GM21515 (cell line): ENCODE measurements at regions not wholly inside any gene's neighbourhood (a gene's known extent, or its start where the extent isn't known, plus 50 kb on each side); places are given as distances from the start of the nearest gene placed in this dataset.

Source experiments
- ATAC-seq: cut with Tn5 transposase; IDR thresholded peaks from one replicate; pipeline ENCODE4 v1.9.1; 2021; ENCODE audit not compliant: unreplicated experiment

GRCh38 chr14:44720707-44721106 lies 213.6 kb upstream of the FSCB start:
- ATAC-seq: no peak

GRCh38 chr14:44712024-44712815 lies 205.1 kb upstream of the FSCB start:
- ATAC-seq: no peak

DNA sequence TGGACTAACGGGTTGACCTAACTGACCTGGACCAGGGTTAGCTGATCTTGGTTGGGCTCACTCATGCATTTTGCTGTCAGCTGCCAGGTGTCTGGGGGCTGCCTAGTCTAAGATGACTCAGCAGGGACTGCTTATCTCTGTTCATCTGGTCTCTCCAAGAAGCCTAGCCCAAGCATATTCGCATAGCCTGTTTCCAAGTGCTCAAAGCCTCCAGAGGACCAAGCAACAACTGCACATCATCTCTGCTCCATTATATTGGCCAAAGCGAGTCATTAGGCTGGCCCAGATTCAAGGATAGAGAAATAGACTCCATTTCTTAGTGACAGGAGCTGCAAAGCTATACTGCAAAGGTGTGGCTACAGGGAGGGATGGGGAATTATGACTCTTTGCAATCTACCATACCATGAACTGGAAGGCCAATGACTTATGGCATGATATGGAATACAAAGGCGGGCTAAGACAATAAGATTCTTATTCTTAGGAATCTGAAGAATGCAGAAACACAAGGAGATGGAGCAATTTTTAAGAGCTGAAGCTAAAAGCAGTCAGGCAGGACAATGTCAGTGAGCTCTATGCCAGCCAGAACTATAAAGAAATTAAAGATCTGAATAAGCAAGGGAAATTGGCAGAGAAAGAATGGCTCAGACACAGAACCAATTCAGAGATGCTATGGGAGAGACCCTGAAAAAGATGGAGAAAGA lies 194.6 kb upstream of the FSCB start:
- ATAC-seq: no peak

DNA sequence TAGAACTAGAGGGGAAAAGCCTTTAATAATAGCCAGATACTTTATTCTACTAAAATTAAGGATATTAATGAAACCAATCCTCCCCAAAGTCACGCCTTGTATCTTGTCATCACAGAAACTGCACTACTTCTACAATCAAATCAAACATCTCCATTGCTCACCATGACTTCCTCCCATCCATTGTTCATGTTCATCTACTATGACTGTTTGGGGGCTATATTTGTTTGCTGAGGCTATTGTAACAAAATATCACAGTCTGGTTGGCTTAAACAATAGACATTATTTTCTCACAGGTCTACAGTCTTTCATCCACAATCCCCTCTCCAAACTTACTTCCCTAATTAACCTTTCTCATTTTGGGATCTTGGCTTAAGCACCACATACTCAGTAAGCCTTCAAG lies 193.6 kb upstream of the FSCB start:
- no peak for ATAC-seq

DNA sequence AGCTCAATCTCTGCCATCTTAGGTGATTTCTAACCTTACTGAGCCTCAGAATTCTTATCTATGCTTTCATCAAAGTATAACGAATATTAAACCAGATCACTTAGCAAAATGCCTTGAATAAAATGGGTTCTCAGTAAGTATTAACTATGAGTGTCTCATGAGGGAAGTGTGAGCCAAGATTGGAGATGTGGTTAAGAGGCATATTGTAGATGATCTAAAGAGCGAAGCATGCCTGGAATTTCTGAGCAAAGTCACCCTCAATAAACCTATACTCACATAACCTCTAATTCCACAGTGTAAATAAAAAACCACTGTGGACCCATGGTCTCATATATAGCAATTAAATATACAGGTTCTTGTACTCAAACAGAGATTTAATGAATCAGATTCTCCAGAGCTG lies 193.1 kb upstream of the FSCB start:
- ATAC-seq: no peak

GRCh38 chr14:44699391-44699790 lies 192.3 kb upstream of the FSCB start:
- no peak for ATAC-seq

DNA sequence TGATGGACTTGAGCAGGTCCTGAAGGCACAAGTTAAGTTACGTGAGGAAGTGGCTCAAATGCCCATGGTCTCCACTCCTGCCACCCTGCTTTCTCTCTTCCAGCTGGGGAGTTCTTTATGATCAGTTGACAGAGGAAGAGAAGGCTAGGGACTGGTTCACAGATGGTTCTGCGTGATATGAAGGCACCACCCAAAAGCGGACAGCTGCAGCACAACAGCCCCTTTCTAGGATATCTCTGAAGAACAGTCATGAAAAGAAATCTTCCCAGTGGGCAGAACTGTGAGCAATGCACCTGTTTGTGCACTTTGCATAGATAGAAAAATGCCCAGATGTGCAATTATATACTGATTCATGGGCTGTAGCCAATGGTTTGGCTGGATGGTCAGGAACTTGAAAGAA lies 162.4 kb upstream of the FSCB start:
- ATAC-seq: no peak

GRCh38 chr14:44663136-44663535 lies 156.1 kb upstream of the FSCB start:
- no peak for ATAC-seq

GRCh38 chr14:44662250-44662891 lies 155.3 kb upstream of the FSCB start:
- ATAC-seq: no peak

DNA sequence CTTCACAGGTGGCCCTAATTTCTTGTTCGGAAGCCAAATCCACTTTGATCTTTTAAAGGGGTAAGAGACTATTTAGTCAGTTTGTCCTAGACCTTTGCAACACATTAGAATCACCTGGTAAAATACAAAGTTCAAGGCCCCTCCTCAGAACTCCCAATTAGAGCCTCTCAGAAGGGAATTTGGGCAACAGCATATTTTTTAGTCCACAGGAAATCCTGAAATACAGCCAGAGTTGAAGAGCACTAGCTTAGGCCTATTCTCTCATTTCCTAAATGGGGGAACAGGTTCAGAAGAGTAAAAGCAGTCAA lies 151.3 kb upstream of the FSCB start:
- no peak for ATAC-seq

DNA sequence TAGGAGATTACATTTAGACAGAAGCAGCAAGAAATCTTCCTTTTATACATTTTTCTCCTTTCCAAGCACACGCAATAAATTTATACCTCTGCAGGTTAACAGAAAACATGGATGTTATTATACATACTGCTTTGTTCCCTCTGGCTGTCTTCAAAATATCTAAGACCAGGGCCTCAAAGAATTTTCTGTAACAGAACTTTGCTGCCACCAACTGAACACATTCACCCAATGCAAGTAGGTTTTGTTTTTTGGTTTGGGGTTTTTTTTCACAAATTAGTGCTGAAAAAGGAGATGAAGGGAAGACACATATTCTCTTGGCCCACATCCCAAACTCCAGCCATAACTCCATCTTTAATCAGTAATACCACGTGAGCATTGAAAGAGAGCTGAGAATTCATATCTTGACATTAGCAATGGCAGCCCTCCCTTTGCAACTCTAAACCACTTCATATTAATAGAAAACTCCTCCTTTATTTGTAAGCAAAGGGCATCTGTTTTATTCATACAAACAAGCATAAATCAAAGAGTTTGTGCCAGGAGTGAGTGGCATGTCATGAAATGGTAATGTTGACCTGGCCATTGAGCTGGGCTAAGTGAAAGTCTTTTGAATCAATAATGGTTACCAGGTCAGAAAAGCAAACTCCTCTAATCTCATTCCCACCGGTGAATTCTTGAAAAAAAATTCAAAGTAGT lies 150.8 kb upstream of the FSCB start:
- ATAC-seq: no peak

- ATAC-seq: no peak
Observed at GRCh38 chr14:44657203-44657602, 150.1 kb upstream of the FSCB start.

- no peak for ATAC-seq
Observed at GRCh38 chr14:44654591-44654990, 147.5 kb upstream of the FSCB start.

DNA sequence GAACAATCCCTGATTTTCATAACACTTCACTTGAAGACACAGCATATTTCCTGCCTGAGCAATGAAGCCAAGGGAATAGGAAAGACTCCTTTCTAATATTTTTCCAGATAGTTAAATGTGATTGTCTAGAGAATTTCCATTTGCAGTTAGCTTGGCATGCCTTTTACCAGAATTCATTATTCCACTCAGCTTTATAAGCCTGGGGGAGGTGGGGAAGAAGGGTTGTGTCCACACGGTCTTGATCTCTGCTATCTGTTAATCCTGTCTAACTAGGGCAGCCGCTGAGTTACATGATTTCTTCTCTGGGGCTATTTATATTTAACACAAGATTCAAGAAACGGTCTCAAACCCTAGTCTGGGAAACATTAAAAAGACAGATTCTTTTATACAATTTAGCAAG lies 146.6 kb upstream of the FSCB start:
- ATAC-seq: no peak

GRCh38 chr14:44652640-44653039 lies 145.6 kb upstream of the FSCB start:
- ATAC-seq: no peak

GRCh38 chr14:44649061-44649460 lies 142.0 kb upstream of the FSCB start:
- no peak for ATAC-seq

- no peak for ATAC-seq
Observed at GRCh38 chr14:44640416-44640815, 133.3 kb upstream of the FSCB start.

DNA sequence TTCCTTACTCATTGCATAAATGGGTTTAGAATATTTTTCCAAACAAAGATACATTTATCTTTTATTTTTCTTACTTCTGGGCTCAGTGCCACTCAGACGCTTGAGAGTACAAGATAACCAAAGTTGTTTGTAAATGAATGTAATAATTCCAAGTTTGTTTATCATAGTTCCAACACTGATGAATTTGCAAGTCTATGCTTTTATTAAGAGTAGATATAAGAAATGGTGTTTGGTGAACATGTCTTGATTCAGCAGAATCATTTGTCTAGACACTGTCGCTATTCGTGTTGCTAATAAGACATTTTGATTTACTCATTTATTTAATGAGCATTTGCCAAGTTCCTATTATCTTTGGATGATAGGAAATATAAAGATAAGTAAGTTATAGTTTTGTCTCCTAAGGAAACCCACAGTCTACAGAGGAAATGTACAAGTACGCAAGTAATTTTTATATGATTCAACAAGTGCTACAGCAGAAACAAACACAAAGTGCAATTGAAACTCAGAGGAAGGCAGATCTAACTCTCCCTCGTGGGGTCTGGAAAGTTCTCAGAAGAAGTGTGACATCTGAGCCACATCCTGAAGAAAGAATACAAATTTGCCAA lies 132.8 kb upstream of the FSCB start:
- ATAC-seq: no peak

GRCh38 chr14:44634692-44635091 lies 127.6 kb upstream of the FSCB start:
- ATAC-seq: no peak

DNA sequence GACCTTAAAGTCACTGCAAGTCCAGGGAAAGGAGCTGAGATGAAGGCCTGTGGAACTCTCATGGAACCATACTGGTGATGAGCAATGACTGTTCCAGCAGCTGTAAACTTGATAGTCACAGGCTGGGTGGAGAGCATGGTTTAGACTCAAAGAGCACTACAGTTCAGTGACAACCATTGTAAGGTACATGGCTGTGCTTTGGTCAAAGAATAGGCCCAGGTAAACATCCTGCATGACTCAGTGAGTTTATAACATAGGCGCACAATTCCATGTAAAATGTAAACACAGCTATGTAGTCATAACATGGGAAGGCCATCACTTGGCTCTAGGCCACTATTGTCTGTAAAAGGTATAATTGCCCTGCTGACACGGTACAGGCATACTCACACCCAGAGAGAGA lies 119.3 kb upstream of the FSCB start:
- ATAC-seq: no peak

- ATAC-seq: no peak
Observed at GRCh38 chr14:44625098-44625497, 118.0 kb upstream of the FSCB start.
